COLO668 (cell line): ENCODE measurements at regions not wholly inside any gene's neighbourhood (a gene's known extent, or its start where the extent isn't known, plus 50 kb on each side); places are given as distances from the start of the nearest gene placed in this dataset.
"Not testable (repeated sequence)": the region's sequence is repeated elsewhere in the genome, so short reads cannot be mapped to it uniquely, and the experiment has no call there.

Experiments
- DNase-seq: peaks from one replicate; lab custom pipeline; 2025; ENCODE audit not compliant: unreplicated experiment; lab: John Stamatoyannopoulos, UW

GRCh38 chr5:92132294-92132908, 749.3 kb upstream of the ARRDC3 start:
- DNase-seq: not testable (repeated sequence)

DNA sequence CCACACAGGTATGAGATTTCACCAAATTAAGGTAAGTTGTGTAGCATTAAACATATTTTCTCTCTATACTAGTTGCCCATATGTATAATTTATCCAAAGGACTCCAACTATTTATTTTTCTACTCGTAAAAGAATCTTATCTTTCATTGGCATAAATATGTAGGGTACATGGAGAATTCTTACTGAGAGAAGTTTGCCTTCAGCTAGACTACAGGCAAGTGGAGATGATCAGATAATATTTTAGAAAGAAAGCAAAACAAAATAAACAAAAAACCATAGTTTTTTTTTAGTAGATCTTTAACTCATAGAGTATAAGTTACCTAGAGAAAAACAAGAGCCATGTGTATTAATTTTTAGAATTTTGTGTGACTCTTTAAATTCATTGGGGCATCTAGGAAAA, 743.1 kb upstream of the ARRDC3 start:
- no peak for DNase-seq

DNA sequence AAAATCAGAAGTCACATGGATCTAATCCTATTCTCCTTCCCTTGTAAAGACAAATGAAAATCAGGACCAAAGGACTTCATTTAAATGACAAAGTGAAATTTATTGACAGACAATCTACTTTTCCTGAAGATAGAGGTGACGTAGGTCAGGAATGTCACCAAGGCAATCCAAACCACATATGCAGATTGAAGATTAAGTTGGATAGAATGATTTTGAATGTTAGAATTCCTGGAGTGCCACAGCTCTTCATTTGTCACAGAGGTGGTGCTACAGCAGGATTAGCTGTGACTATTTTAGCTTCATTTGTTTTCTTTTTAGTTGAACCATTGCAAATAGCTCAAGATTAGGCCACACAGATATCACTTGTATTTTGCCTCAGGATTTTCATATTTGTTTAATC, 736.0 kb upstream of the ARRDC3 start:
- no peak for DNase-seq

DNA sequence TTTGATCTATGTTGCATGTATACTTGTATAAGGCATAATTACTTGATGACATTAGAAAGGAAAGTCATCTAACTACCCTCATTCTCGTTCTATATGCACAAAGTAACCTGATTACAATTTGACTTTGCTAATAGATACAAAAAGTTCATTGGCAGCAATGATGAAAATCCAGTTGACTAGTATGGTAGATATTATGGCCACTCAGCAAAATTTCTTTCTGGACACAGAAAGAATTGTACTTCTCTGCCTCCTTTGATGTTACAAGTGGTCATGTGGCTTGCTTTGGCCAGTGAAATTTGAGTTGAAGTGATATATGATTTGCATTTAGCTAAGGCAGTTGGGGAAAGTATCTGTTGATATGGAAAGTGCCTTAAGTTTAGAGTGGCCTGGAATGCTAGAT, 723.7 kb upstream of the ARRDC3 start:
- DNase-seq: no peak

DNA sequence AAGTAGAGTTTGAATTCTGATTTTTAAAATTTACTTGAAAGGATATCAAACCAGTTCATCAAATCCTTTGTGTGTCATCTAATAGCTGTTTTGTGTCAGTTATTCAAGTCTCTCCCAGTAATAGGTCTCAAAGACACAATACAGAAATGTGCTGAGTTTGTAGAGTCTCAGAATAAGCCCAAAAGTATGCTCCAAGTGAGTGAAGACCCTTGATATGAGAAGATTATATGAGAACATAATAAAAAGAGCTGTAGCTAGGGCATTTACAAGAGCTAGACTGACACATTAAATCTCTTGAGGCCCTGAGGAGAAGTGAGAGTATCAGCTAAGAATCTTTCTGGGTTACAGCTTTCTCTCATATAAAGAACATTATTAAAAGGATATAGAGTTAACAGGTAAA, 721.0 kb upstream of the ARRDC3 start:
- DNase-seq: no peak

DNA sequence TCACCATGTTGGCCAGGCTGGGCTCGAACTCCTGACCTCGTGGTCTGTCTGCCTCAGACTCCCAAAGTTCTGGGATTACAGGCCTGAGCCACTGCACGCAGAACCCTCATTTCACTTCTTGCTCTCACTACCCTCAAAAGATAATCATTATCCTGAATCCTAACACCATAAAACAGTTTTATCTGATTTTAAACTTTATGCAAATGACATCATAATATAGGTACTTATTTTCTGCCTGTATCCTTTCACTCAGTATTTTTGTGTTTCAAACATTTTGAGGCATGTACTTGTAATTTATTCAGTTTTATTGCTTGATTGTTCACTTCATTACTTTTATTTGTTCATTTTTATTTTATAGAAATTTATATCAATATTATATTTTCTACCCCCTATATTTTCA, 719.2 kb upstream of the ARRDC3 start:
- no peak for DNase-seq

DNA sequence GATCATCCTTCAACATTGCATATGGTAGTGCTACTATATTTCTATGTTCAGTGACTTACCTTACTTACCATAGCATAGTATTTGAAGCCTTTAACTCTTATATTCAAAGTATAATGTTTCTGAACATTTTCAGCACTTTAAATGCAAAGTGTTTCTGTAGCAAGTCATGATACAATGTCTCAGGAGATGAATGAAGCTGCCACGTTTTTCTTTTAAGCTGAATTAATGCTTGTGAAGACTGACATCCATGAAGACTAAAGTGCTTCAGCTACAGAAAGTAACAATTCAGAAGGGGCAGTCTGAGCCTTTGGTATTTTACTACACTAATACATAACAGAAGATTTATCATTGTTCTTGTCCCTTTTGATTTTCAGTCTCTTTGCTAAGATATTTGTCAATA, 709.1 kb upstream of the ARRDC3 start:
- no peak for DNase-seq

- no peak for DNase-seq
Measured at GRCh38 chr5:92086059-92086811, 703.1 kb upstream of the ARRDC3 start.

- DNase-seq: no peak
Measured at GRCh38 chr5:92081958-92082712, 699.0 kb upstream of the ARRDC3 start.

- no peak for DNase-seq
Measured at GRCh38 chr5:92070786-92071185, 687.7 kb upstream of the ARRDC3 start.

GRCh38 chr5:92064993-92065392, 681.9 kb upstream of the ARRDC3 start:
- no peak for DNase-seq

DNA sequence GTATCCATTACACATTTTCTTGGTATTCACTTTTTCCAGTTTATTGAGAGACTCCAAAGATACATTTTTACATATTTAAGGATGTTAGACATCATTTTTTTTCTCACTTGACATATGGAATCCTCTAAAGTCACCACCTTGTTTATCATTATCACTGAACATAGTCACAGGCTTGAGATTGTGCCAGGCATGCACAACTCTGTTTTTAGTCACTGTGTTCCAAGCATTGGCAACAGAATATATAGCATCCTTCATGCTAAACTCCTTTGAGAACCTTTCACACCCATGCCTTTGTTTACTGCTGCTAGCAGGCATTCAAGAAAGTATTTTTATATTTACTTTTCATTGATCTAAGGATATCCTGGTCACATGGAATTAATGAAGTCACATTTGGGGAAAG, 668.6 kb upstream of the ARRDC3 start:
- no peak for DNase-seq

- no peak for DNase-seq
Measured at GRCh38 chr5:92050970-92051369, 667.9 kb upstream of the ARRDC3 start.

DNA sequence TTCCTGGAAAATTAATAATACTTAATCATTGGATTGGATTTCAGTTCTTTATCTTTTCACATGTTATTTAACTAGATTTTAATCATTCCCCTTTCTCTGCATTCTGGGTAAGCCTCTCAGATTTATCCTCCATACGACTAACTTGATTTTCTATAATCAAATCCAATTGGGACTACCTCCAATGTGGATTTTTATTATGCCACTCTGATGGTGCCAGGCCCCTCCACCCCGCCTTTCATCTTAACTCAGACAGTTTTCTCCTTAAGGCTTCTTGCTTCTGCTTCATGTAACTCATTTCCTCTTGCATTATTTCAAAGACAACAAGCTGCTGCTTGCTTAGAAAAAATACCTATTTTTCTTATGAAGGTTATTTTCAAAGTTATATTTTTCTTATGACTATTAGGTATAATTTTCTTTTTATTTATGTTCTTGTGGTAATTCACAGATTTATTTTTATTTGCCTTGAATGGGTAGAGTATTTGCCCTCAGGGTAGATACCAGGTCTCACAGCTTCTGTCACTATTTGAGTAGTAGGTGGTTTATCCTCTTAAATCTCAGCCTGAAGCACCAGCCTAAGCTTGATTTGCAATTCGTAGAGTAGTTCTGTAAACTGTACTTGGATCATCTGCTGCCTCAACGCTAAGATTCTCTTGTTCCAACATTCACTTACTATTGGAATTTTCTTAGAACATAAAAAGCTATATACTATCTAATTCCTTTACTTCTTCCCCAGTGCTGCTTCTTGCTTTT, 659.0 kb upstream of the ARRDC3 start:
- no peak for DNase-seq

DNA sequence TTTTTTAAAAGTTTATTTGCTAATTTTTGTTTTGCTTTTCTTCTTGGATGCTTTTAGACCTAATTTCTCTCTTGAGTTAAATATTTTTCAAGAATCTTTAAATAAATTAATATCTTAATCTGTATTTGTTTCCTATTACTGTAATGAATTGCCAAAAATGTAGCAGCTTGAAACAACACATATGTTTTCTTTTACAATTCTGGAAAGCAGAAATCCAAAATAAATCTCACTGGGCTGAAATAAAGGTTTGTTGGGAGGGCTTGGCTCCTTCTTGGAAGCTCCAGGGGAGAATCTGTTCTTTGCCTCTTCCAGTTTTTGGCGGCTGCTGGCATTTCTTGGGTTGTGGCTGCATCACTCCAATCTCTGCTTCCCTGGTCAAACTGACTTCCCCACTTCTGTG, 658.1 kb upstream of the ARRDC3 start:
- DNase-seq: no peak

DNA sequence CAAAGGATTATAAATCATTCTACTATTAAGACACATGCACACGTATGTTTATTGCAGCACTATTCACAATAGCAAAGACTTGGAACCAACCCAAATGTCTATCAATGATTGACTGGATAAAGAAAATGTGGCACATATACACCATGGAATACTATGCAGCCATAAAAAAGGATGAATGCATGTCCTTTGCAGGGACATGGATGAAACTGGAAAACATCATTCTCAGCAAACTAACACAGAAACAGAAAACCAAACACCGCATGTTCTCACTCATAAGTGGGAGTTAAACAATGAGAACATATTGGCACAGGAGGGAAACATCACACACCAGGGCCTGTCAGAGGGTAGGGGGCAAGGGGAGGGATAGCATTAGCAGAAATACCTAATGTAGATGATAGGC, 646.7 kb upstream of the ARRDC3 start:
- not testable (repeated sequence) for DNase-seq

GRCh38 chr5:92023555-92023954, 640.4 kb upstream of the ARRDC3 start:
- DNase-seq: no peak

DNA sequence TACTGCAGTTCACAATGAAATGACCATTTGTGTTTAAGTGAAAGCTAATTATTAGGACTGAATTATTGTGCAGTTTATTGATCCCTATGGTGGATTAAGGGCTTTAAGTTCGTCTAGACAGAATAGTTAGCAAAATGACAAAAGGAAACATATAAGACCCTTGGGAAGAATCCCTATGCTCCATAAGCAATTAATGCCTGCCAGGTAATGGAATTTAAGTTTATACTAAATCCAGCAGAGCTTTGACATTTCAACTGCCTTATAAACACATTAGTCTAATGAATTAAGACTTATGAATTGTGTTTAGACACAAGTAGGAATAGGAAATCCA, 640.0 kb upstream of the ARRDC3 start:
- DNase-seq: no peak

DNA sequence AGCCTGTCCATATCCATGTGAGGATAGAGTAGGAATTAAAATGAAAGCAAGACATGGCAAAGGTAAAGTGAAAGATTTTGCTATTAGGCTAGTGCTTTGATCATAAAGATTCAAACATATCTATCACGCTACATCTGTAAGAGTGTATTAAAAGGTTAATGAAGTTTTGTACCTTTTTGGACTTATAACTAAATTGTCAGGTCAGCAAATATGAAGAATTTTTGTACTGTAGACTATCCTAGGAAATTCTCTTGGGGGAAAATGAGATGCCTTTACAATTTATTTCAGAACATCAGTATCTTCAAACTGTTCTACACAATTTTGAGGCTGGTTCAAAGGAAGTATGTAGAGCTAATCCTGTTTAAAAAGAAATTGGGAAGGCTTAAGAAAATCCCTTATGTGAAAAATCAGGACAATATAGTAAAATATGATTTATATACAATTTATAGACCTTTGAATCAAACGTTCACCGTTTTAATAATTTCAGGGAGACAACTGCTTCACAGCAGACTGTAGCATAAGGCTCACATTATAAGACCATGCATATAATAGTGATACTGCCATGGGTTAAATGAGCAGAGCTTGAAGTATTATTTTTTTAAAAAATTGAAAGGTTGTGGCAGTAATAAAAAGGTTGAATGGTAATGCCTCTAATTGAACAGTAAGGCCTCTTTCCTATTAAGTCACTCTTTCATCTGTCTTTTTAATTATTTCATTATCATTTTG, 639.5 kb upstream of the ARRDC3 start:
- DNase-seq: no peak

DNA sequence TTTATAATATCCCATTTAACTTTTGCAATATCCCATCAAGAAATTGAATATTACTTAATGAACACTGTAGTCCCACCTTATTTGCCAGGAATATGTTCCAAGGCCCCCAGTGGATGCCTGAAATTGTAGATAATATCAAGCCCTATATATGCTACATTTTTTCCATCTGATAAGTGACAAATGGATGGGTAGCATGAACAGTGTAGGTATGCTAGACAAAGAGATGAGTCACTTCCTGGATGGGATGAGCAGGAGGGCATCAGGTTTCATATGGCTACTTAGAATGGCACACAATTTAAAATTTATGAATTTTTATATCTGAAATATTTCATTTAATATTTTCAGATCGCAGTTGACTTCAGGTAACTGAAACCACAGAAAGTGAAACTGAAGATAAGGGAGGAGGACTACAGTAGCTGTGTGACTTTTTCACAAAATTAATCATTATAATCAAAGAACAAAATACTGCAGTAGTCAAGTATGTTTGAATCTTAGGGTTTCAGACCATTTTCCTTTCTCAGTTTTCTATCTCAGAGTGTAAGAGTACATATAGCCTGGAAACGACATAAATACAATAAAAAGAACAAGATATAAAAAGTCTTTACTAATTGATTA, 636.4 kb upstream of the ARRDC3 start:
- DNase-seq: no peak

GRCh38 chr5:92017776-92018175, 634.7 kb upstream of the ARRDC3 start:
- DNase-seq: no peak
